SJCRH30 (cell line): ENCODE measurements at regions not wholly inside any gene's neighbourhood (a gene's known extent, or its start where the extent isn't known, plus 50 kb on each side); places are given as distances from the start of the nearest gene placed in this dataset.
"Not testable (repeated sequence)": the region's sequence is repeated elsewhere in the genome, so short reads cannot be mapped to it uniquely, and the experiment has no call there.

Experiments used
- DNase-seq, 2 experiments: peaks; one replicate each; pipeline ENCODE4 v3.0.0-alpha.2; 2015 to 2020
- H3K27ac ChIP-seq: fragments of 250-450 bp; sonication (Bioruptor Pico); 2 replicates; pipeline ENCODE4 v1.5.1; 2020; ENCODE audit warnings: mild to moderate bottlenecking, moderate library complexity
- H3K27me3 ChIP-seq: fragments of 250-450 bp; sonication (Bioruptor Pico); 2 replicates; pipeline ENCODE4 v1.5.1; 2020; ENCODE audit warnings: mild to moderate bottlenecking, moderate library complexity
- H3K36me3 ChIP-seq: fragments of 250-450 bp; sonication (Bioruptor Pico); 2 replicates; pipeline ENCODE4 v1.5.1; 2020; ENCODE audit warnings: mild to moderate bottlenecking, moderate library complexity
- H3K4me1 ChIP-seq: fragments of 250-450 bp; sonication (Bioruptor Pico); 2 replicates; pipeline ENCODE4 v1.5.1; 2020; ENCODE audit warnings: mild to moderate bottlenecking, moderate library complexity
- H3K4me3 ChIP-seq: fragments of 250-450 bp; sonication (Bioruptor Pico); 2 replicates; pipeline ENCODE4 v1.5.1; 2020; ENCODE audit warnings: mild to moderate bottlenecking, moderate library complexity
- H3K9me3 ChIP-seq: fragments of 250-450 bp; sonication (Bioruptor Pico); replicated peaks from 2 replicates; pipeline ENCODE4 v1.5.1; 2020; ENCODE audit warnings: mild to moderate bottlenecking, moderate library complexity

DNA sequence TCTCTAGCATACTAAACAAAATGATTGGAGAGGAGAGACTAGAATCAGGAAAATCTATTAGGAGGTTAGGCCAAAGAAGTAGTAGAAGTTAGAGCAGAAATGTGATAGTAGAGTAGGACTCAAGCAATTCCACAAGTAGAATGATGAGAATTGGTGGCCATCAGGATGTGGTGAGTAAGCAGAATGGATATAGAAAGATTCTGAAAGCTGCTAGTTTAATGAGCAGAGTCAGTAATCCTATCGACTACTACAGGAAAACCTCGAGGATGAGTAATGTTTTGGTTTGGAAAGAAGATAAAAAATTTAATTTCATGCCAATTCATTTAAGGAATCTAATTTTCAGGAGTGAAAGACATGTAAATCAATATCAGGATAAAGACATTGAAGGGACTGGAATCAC, 648.3 kb upstream of the PHF14 start:
- H3K9me3 ChIP-seq, result no peaks in the 10 kb centered on the region
- H3K4me3 ChIP-seq, result no peak overlapping the region
- no peaks in the 10 kb centered on the region for H3K27me3 ChIP-seq

GRCh38 chr7:10343108-10343507, 630.6 kb upstream of the PHF14 start:
- Histone ChIP-seq H3K27ac (no peak overlapping the region), H3K27me3 (no peaks in the 10 kb centered on the region), H3K36me3 (no peaks in the 10 kb centered on the region), H3K9me3 (no peaks in the 10 kb centered on the region), H3K4me1 (no peaks in the 10 kb centered on the region), H3K4me3 (no peak overlapping the region)
- DNase-seq, result no peak

More for the DNA sequence above, 648.3 kb upstream of the PHF14 start:
- H3K36me3 ChIP-seq, result no peaks in the 10 kb centered on the region
- no peak for DNase-seq
- no peaks in the 10 kb centered on the region for H3K4me1 ChIP-seq
- H3K27ac ChIP-seq, result no peak overlapping the region

- Histone ChIP-seq H3K4me3 (no peak overlapping the region), H3K36me3 (no peaks in the 10 kb centered on the region), H3K9me3 (no peaks in the 10 kb centered on the region), H3K27ac (no peak overlapping the region), H3K4me1 (no peaks in the 10 kb centered on the region), H3K27me3 (no peaks in the 10 kb centered on the region)
- no peak for DNase-seq
Observed at GRCh38 chr7:10346032-10346431, 627.6 kb upstream of the PHF14 start.

- no peaks in the 10 kb centered on the region for H3K27me3 ChIP-seq
- H3K27ac ChIP-seq, result no peak overlapping the region
- no peaks in the 10 kb centered on the region for H3K9me3 ChIP-seq
- no peaks in the 10 kb centered on the region for H3K36me3 ChIP-seq
- DNase-seq, result no peak
- no peak overlapping the region for H3K4me3 ChIP-seq
- H3K4me1 ChIP-seq, result no peaks in the 10 kb centered on the region
Observed at GRCh38 chr7:10355816-10356215, 617.9 kb upstream of the PHF14 start.

DNA sequence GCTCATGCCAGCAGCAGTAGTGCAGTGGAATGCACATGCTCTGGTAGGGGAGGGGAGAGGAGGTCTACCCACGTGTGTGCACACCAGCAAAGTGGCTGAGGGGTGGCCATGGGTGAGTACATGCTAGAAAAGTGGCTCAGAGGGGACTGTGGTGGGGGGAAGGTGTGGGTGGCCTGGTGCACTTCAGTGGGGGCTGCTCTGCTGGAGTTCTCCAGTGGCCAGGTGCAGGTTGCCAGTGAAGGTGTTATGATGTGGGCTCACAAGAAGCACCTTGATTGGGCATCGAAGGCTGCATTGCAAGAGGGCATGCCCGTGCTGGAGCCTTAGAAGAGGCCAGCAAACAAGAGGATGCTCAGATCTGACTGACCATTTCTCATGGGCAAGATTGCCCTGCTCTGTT, 613.6 kb upstream of the PHF14 start:
- DNase-seq, result no peak
- no peaks in the 10 kb centered on the region for H3K27me3 ChIP-seq
- H3K4me3 ChIP-seq, result no peak overlapping the region
- no peaks in the 10 kb centered on the region for H3K4me1 ChIP-seq
- no peaks in the 10 kb centered on the region for H3K36me3 ChIP-seq
- H3K9me3 ChIP-seq, result no peaks in the 10 kb centered on the region
- H3K27ac ChIP-seq, result no peak overlapping the region

DNA sequence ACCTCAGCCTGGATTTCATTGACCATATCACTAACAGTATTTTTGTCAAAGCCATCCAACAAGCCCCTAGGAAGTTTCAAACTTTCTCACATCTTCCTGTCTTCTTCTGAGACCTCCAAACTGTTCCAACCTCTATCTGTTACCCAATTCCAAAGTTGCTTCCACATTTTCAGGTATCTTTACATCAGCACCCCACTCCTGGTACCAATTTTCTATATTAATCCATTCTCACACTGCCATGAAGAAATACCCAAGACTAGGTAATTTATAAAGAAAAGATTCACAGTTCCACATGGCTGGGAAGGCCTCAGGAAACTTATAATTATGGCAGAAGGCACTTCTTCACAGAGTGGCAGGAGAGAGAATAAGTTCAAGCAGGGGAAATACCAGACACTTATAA, 571.9 kb upstream of the PHF14 start:
- H3K9me3 ChIP-seq, result peaks cover 10% of the 10 kb centered on the region; the same call in 1 of the 2 replicates
- H3K27me3 ChIP-seq, result no peaks in the 10 kb centered on the region
- H3K4me3 ChIP-seq, result no peak overlapping the region
- no peak for DNase-seq
- H3K4me1 ChIP-seq, result no peaks in the 10 kb centered on the region
- no peak overlapping the region for H3K27ac ChIP-seq
- no peaks in the 10 kb centered on the region for H3K36me3 ChIP-seq

GRCh38 chr7:10412422-10413019, 561.2 kb upstream of the PHF14 start:
- Histone ChIP-seq H3K27ac (no peak overlapping the region), H3K4me3 (no peak overlapping the region), H3K27me3 (no peaks in the 10 kb centered on the region), H3K9me3 (no peaks in the 10 kb centered on the region), H3K36me3 (no peaks in the 10 kb centered on the region), H3K4me1 (no peaks in the 10 kb centered on the region)
- peak; percentile 24 to 79 for DNase-seq

DNA sequence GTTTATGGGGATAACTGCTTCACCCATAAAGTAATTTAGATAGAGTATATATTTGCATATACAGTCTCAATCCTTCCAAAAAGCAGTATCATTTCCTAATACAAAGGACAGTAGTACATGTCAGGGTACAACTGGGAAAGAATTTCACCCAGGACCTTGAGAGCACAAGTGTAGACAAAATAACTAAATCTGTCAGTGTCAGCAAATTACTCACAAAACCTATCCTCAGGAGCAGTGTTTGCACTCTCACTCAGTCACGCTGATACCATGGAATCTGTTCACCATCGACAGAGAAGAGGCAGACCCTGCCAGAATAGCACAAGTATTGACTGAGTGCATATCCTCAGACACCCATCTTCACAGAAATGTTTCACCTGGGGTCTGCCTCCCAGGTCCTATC, 554.7 kb upstream of the PHF14 start:
- no peaks in the 10 kb centered on the region for H3K9me3 ChIP-seq
- DNase-seq, result no peak
- no peak overlapping the region for H3K4me3 ChIP-seq

GRCh38 chr7:10429031-10429430, 544.6 kb upstream of the PHF14 start:
- peak; percentile 29 to 60 for DNase-seq
- H3K36me3 ChIP-seq, result no peaks in the 10 kb centered on the region
- peaks cover 14% of the 10 kb centered on the region for H3K4me1 ChIP-seq
- H3K4me3 ChIP-seq, result no peak overlapping the region
- H3K9me3 ChIP-seq, result no peaks in the 10 kb centered on the region
- H3K27me3 ChIP-seq, result no peaks in the 10 kb centered on the region
- H3K27ac ChIP-seq, result peak overlapping the region; percentile 54

More for the DNA sequence above, 554.7 kb upstream of the PHF14 start:
- Histone ChIP-seq H3K27ac (no peak overlapping the region), H3K4me1 (no peaks in the 10 kb centered on the region), H3K36me3 (no peaks in the 10 kb centered on the region), H3K27me3 (no peaks in the 10 kb centered on the region)

- Histone ChIP-seq H3K4me1 (peaks cover 14% of the 10 kb centered on the region), H3K36me3 (no peaks in the 10 kb centered on the region), H3K9me3 (no peaks in the 10 kb centered on the region), H3K4me3 (no peak overlapping the region), H3K27ac (peak overlapping the region; percentile 54), H3K27me3 (no peaks in the 10 kb centered on the region)
- DNase-seq, result peak; percentile 15 to 42
Observed at GRCh38 chr7:10429511-10429910, 544.2 kb upstream of the PHF14 start.

GRCh38 chr7:10436302-10436701, 537.4 kb upstream of the PHF14 start:
- Histone ChIP-seq H3K27me3 (no peaks in the 10 kb centered on the region), H3K4me3 (no peak overlapping the region), H3K27ac (no peak overlapping the region), H3K4me1 (no peaks in the 10 kb centered on the region), H3K9me3 (no peaks in the 10 kb centered on the region), H3K36me3 (no peaks in the 10 kb centered on the region)
- DNase-seq, result no peak

DNA sequence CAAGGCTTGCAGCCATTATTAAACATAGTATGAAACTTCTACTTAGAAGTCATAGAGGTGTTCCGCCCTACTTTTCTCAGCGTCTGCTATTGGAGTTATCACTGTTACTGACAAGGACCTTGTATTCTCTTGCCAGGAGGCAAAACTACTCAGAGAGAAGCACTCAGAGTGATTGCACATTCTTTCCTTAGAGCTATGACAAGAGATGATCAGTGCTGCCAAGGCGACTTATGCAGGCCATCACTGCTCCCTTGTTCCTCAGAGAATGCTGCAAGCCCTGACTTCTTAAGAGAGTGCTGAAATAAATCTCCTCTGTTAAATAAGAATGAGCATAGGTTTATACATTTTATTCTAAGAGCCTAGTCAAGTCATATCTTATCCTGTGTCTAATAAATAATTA, 534.6 kb upstream of the PHF14 start:
- no peaks in the 10 kb centered on the region for H3K9me3 ChIP-seq
- H3K27me3 ChIP-seq, result no peaks in the 10 kb centered on the region
- H3K4me3 ChIP-seq, result no peak overlapping the region
- no peaks in the 10 kb centered on the region for H3K4me1 ChIP-seq
- no peak for DNase-seq
- no peak overlapping the region for H3K27ac ChIP-seq
- H3K36me3 ChIP-seq, result no peaks in the 10 kb centered on the region

- Histone ChIP-seq H3K36me3 (no peaks in the 10 kb centered on the region), H3K9me3 (0 out of 2 replicates have a peak, but pooled peaks cover 3% of the 10 kb centered on the region), H3K27me3 (no peaks in the 10 kb centered on the region), H3K27ac (no peak overlapping the region), H3K4me1 (no peaks in the 10 kb centered on the region), H3K4me3 (no peak overlapping the region)
- DNase-seq, result no peak
Observed at GRCh38 chr7:10455936-10456335, 517.7 kb upstream of the PHF14 start.

- no peak overlapping the region for H3K4me3 ChIP-seq
- H3K27ac ChIP-seq, result no peak overlapping the region
- no peak for DNase-seq
- no peaks in the 10 kb centered on the region for H3K36me3 ChIP-seq
- no peaks in the 10 kb centered on the region for H3K4me1 ChIP-seq
- 0 out of 2 replicates have a peak, but pooled peaks cover 3% of the 10 kb centered on the region for H3K9me3 ChIP-seq
- no peaks in the 10 kb centered on the region for H3K27me3 ChIP-seq
Observed at GRCh38 chr7:10460474-10460873, 513.2 kb upstream of the PHF14 start.

- H3K27ac ChIP-seq, result no peak overlapping the region
- no peaks in the 10 kb centered on the region; the same call in 1 of the 2 replicates for H3K27me3 ChIP-seq
- H3K36me3 ChIP-seq, result no peaks in the 10 kb centered on the region
- no peaks in the 10 kb centered on the region for H3K4me1 ChIP-seq
- no peak overlapping the region for H3K4me3 ChIP-seq
- H3K9me3 ChIP-seq, result no peaks in the 10 kb centered on the region
- DNase-seq, result no peak
Observed at GRCh38 chr7:10463701-10464100, 510.0 kb upstream of the PHF14 start.

DNA sequence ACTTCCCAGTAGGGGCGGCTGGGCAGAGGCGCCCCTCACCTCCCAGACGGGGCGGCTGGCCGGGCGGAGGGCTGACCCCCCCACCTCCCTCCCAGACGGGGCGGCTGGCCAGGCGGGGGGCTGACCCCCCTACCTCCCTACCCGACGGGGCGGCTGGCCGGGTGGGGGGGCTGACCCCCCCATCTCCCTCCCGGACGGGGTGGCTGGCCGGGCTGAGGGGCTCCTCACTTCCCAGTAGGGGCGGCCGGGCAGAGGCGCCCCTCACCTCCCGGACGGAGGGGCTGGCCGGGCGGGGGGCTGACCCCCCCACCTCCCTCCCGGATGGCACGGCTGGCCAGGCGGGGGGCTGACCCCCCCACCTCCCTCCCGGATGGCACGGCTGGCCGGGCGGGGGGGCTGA, 508.1 kb upstream of the PHF14 start:
- not testable (repeated sequence) for H3K36me3 ChIP-seq, DNase-seq, H3K4me3 ChIP-seq, H3K9me3 ChIP-seq, H3K27ac ChIP-seq, H3K4me1 ChIP-seq, H3K27me3 ChIP-seq
